Gastrocnemius medialis (tissue), 4 donors: ENCODE measurements at regions not wholly inside any gene's neighbourhood (a gene's known extent, or its start where the extent isn't known, plus 50 kb on each side); places are given as distances from the start of the nearest gene placed in this dataset.

ENCODE experiments used
- CTCF ChIP-seq, 5 experiments: fragments of 450-650 bp in 3 of 5; fragments of 200-600 bp in 2 of 5; sonication (generic) in 2 of 5; IDR thresholded peaks in 4 of 5; conservative IDR thresholded peaks in 1 of 5; 1 replicate in 4 of 5; 2 replicates in 1 of 5; pipeline ENCODE4 v1.5.1; 2016 to 2019; ENCODE audit warnings: antibody characterized with exemption in 5 of 5, mild to moderate bottlenecking in 3 of 5, moderate library complexity in 3 of 5
- POLR2A ChIP-seq, 2 donors: fragments of 450-650 bp; IDR thresholded peaks; one replicate each; pipeline ENCODE4 v1.6.1; 2017; ENCODE audit warnings: antibody characterized with exemption in 2 of 2, mild to moderate bottlenecking in 2 of 2, moderate library complexity in 2 of 2

GRCh38 chr12:90027889-90028634, 319.4 kb upstream of the ATP2B1 start:
- TF ChIP-seq POLR2A (IDR thresholded peaks at IDR 0.05), result no peak
- no peak for TF ChIP-seq CTCF (IDR thresholded peaks at IDR 0.05 in 4 of 5, conservative IDR thresholded peaks at IDR 0.05 in 1 of 5)
